ENCODE measurements at regions not wholly inside any gene's neighbourhood (a gene's known extent, or its start where the extent isn't known, plus 50 kb on each side); places are given as distances from the start of the nearest gene placed in this dataset.
A peak's percentile ranks its signal among the peaks of the same experiment; 100 is the strongest.

DNA sequence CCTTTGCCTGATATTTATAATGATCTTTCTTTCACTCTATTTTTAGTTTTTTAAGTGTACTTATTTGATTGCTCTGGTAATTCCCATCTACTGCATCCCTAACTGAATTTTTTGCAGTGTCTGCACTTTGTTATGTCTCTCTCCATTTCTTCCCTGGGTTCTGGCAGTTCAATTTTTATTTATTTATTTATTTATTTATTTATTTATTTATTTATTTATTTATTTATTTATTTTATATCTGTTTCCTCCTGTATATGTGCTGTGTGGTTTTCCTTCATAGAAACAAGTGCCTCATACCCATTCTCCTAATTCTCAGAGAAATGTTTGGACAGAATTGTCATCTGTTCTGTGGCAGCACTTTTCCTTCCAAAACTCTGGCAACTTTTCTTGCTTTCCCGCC lies 2370.8 kb upstream of the WWC1 start:
- Histone ChIP-seq H3K4me1 (ENCODE audit: insufficient read depth, low read length) (no peaks in the 10 kb centered on the region), H3K36me3 (ENCODE audit: insufficient read depth, low read length) (no peaks in the 10 kb centered on the region), H3K9me3 (ENCODE audit: low read length) (no peaks in the 10 kb centered on the region), H3K27me3 (ENCODE audit: insufficient read depth, low read length) (no peaks in the 10 kb centered on the region), H3K4me3 (ENCODE audit: low read length) (no peak overlapping the region), H2AFZ (ENCODE audit: low read depth, low read length) (no peak overlapping the region)

- no peak overlapping the region for H3K4me3 ChIP-seq (ENCODE audit: low read length)
Observed at GRCh38 chr5:165928971-165929370, 2362.5 kb upstream of the WWC1 start.

GRCh38 chr5:165940541-165940940 lies 2350.9 kb upstream of the WWC1 start:
- Histone ChIP-seq H3K4me3 (ENCODE audit: low read length) (no peak overlapping the region), H3K9me3 (ENCODE audit: low read length) (no peaks in the 10 kb centered on the region), H2AFZ (ENCODE audit: low read depth, low read length) (no peak overlapping the region), H3K36me3 (ENCODE audit: insufficient read depth, low read length) (no peaks in the 10 kb centered on the region), H3K4me1 (ENCODE audit: insufficient read depth, low read length) (no peaks in the 10 kb centered on the region), H3K27me3 (ENCODE audit: insufficient read depth, low read length) (no peaks in the 10 kb centered on the region)

More at GRCh38 chr5:165928971-165929370, 2362.5 kb upstream of the WWC1 start:
- H3K4me1 ChIP-seq (ENCODE audit: insufficient read depth, low read length) = no peaks in the 10 kb centered on the region
- H3K9me3 ChIP-seq (ENCODE audit: low read length) = peaks cover 2% of the 10 kb centered on the region
- no peaks in the 10 kb centered on the region for H3K36me3 ChIP-seq (ENCODE audit: insufficient read depth, low read length)
- H3K27me3 ChIP-seq (ENCODE audit: insufficient read depth, low read length) = no peaks in the 10 kb centered on the region
- no peak overlapping the region for H2AFZ ChIP-seq (ENCODE audit: low read depth, low read length)

GRCh38 chr5:165956854-165957253 lies 2334.6 kb upstream of the WWC1 start:
- Histone ChIP-seq H3K27me3 (ENCODE audit: insufficient read depth, low read length) (no peaks in the 10 kb centered on the region), H3K36me3 (ENCODE audit: insufficient read depth, low read length) (no peaks in the 10 kb centered on the region), H3K9me3 (ENCODE audit: low read length) (no peaks in the 10 kb centered on the region)

GRCh38 chr5:165981671-165982070 lies 2309.8 kb upstream of the WWC1 start:
- H3K4me3 ChIP-seq (ENCODE audit: low read length) = no peak overlapping the region
- H3K27me3 ChIP-seq (ENCODE audit: insufficient read depth, low read length) = no peaks in the 10 kb centered on the region
- no peaks in the 10 kb centered on the region for H3K4me1 ChIP-seq (ENCODE audit: insufficient read depth, low read length)
- no peak overlapping the region for H2AFZ ChIP-seq (ENCODE audit: low read depth, low read length)
- H3K36me3 ChIP-seq (ENCODE audit: insufficient read depth, low read length) = no peaks in the 10 kb centered on the region
- no peaks in the 10 kb centered on the region for H3K9me3 ChIP-seq (ENCODE audit: low read length)

More at GRCh38 chr5:165956854-165957253, 2334.6 kb upstream of the WWC1 start:
- no peak overlapping the region for H3K4me3 ChIP-seq (ENCODE audit: low read length)
- H2AFZ ChIP-seq (ENCODE audit: low read depth, low read length) = no peak overlapping the region
- H3K4me1 ChIP-seq (ENCODE audit: insufficient read depth, low read length) = peaks cover 4% of the 10 kb centered on the region

GRCh38 chr5:165996201-165996875 lies 2295.1 kb upstream of the WWC1 start:
- Histone ChIP-seq H2AFZ (ENCODE audit: low read depth, low read length) (no peak overlapping the region), H3K36me3 (ENCODE audit: insufficient read depth, low read length) (no peaks in the 10 kb centered on the region), H3K9me3 (ENCODE audit: low read length) (no peaks in the 10 kb centered on the region), H3K4me3 (ENCODE audit: low read length) (no peak overlapping the region), H3K4me1 (ENCODE audit: insufficient read depth, low read length) (peaks cover 3% of the 10 kb centered on the region), H3K27me3 (ENCODE audit: insufficient read depth, low read length) (no peaks in the 10 kb centered on the region)

DNA sequence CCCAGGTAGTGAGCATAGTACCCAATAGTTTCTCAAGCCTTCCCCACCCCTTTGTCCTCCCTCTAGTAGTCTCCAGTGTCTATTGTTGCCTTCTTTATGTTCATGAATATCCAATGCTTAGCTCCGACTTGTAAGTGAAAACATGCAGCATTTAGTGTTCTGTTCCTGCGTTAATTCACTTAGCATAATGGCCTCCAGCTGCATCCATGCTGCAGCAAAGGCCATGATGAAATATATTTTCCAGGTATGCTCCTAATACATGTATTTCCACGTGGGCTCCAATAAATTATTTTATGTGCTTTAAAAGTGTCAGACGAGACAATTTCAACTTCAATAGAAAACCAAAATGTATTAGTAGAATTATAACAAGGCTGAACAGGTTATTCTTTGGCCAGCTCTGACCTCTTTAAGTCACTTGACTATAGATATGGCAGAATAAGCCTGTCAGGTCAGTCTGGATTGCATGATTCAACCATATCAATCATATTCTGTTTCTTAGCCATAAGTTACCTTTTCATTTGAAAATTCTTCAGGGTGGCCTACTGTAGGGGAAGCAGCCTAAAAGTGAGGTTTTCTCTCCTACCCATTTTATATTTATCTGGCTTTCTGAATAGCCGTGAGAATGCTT lies 2291.6 kb upstream of the WWC1 start:
- H3K27me3 ChIP-seq (ENCODE audit: insufficient read depth, low read length) = no peaks in the 10 kb centered on the region
- H2AFZ ChIP-seq (ENCODE audit: low read depth, low read length) = no peak overlapping the region
- no peaks in the 10 kb centered on the region for H3K36me3 ChIP-seq (ENCODE audit: insufficient read depth, low read length)
- no peaks in the 10 kb centered on the region for H3K9me3 ChIP-seq (ENCODE audit: low read length)
- H3K4me1 ChIP-seq (ENCODE audit: insufficient read depth, low read length) = peaks cover 3% of the 10 kb centered on the region
- H3K4me3 ChIP-seq (ENCODE audit: low read length) = no peak overlapping the region

DNA sequence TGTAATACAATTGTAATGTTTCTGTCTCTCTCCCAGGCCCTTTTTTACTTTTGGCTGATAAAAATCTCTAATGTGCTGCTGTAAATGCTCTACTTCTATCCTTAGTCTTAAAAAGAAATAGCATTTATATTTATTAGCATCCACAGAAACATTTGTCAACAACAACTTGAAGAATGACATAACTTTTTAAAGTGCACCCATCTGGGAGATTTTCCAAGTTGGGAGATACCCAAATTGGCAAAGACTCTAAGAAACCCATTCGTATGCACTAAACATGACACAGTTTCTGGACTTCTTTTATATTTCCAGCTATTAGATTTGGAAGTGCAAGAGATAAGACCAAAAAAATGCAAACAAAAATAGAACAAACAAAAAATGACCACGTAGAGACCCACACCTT lies 2287.4 kb upstream of the WWC1 start:
- H2AFZ ChIP-seq (ENCODE audit: low read depth, low read length) = no peak overlapping the region
- H3K36me3 ChIP-seq (ENCODE audit: insufficient read depth, low read length) = no peaks in the 10 kb centered on the region
- H3K4me3 ChIP-seq (ENCODE audit: low read length) = no peak overlapping the region
- peaks cover 3% of the 10 kb centered on the region for H3K4me1 ChIP-seq (ENCODE audit: insufficient read depth, low read length)
- H3K27me3 ChIP-seq (ENCODE audit: insufficient read depth, low read length) = no peaks in the 10 kb centered on the region
- no peaks in the 10 kb centered on the region for H3K9me3 ChIP-seq (ENCODE audit: low read length)

DNA sequence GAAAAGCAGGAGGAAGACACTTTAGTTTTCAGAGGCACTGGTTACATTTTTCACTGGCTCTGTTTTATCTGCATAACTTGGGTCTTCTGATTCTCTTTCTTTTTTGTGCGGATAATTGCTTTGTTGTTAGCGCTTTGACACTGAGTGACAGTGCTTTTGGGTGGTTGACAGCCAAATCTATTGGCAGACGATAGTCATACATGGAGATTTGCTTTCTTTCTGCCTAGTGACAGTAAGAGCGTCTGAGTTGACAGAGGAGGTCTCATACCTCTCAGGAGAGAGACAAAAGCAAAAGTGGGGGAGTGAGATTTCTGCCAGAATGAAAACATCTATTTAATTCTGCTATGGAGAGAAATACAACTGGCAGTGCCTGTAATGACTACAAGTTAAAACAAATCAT lies 2278.0 kb upstream of the WWC1 start:
- Histone ChIP-seq H3K27me3 (ENCODE audit: insufficient read depth, low read length) (no peaks in the 10 kb centered on the region), H3K9me3 (ENCODE audit: low read length) (no peaks in the 10 kb centered on the region), H3K4me1 (ENCODE audit: insufficient read depth, low read length) (peaks cover 17% of the 10 kb centered on the region), H2AFZ (ENCODE audit: low read depth, low read length) (peak overlapping the region; percentile 8), H3K4me3 (ENCODE audit: low read length) (no peak overlapping the region), H3K36me3 (ENCODE audit: insufficient read depth, low read length) (no peaks in the 10 kb centered on the region)

- Histone ChIP-seq H3K27me3 (ENCODE audit: insufficient read depth, low read length) (no peaks in the 10 kb centered on the region), H2AFZ (ENCODE audit: low read depth, low read length) (peak overlapping the region; percentile 8), H3K4me3 (ENCODE audit: low read length) (no peak overlapping the region), H3K9me3 (ENCODE audit: low read length) (no peaks in the 10 kb centered on the region), H3K4me1 (ENCODE audit: insufficient read depth, low read length) (peaks cover 17% of the 10 kb centered on the region), H3K36me3 (ENCODE audit: insufficient read depth, low read length) (no peaks in the 10 kb centered on the region)
Observed at GRCh38 chr5:166014256-166014655, 2277.2 kb upstream of the WWC1 start.

DNA sequence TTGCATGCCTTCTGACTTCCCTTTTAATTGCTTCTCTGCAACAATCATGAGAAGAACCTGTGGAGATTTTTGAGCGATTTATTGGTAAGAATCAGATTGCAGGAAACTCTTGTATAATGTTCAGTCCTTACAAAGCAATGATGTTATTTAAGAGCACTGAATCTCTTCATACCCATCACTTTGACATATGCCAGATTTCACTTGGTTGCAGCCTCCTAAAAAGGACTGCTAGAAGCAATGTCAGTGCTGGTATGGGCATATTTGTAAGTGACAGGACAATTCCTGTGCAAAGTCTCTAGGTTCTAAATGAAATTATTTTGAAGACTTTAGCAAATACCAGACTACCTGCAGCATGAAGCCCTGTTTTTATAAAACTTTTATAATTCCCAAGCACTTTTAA lies 2272.7 kb upstream of the WWC1 start:
- peaks cover 8% of the 10 kb centered on the region for H3K4me1 ChIP-seq (ENCODE audit: insufficient read depth, low read length)
- no peak overlapping the region for H3K4me3 ChIP-seq (ENCODE audit: low read length)
- no peaks in the 10 kb centered on the region for H3K36me3 ChIP-seq (ENCODE audit: insufficient read depth, low read length)
- H3K9me3 ChIP-seq (ENCODE audit: low read length) = no peaks in the 10 kb centered on the region
- H2AFZ ChIP-seq (ENCODE audit: low read depth, low read length) = no peak overlapping the region
- H3K27me3 ChIP-seq (ENCODE audit: insufficient read depth, low read length) = no peaks in the 10 kb centered on the region

GRCh38 chr5:166022065-166022464 lies 2269.4 kb upstream of the WWC1 start:
- Histone ChIP-seq H2AFZ (ENCODE audit: low read depth, low read length) (no peak overlapping the region), H3K4me3 (ENCODE audit: low read length) (no peak overlapping the region), H3K4me1 (ENCODE audit: insufficient read depth, low read length) (no peaks in the 10 kb centered on the region), H3K36me3 (ENCODE audit: insufficient read depth, low read length) (no peaks in the 10 kb centered on the region), H3K27me3 (ENCODE audit: insufficient read depth, low read length) (no peaks in the 10 kb centered on the region), H3K9me3 (ENCODE audit: low read length) (no peaks in the 10 kb centered on the region)

GRCh38 chr5:166024970-166025369 lies 2266.5 kb upstream of the WWC1 start:
- Histone ChIP-seq H3K27me3 (ENCODE audit: insufficient read depth, low read length) (no peaks in the 10 kb centered on the region), H2AFZ (ENCODE audit: low read depth, low read length) (no peak overlapping the region), H3K4me3 (ENCODE audit: low read length) (no peak overlapping the region), H3K36me3 (ENCODE audit: insufficient read depth, low read length) (no peaks in the 10 kb centered on the region), H3K4me1 (ENCODE audit: insufficient read depth, low read length) (no peaks in the 10 kb centered on the region), H3K9me3 (ENCODE audit: low read length) (no peaks in the 10 kb centered on the region)

GRCh38 chr5:166027582-166027981 lies 2263.9 kb upstream of the WWC1 start:
- H3K27me3 ChIP-seq (ENCODE audit: insufficient read depth, low read length) = no peaks in the 10 kb centered on the region
- no peaks in the 10 kb centered on the region for H3K36me3 ChIP-seq (ENCODE audit: insufficient read depth, low read length)
- H3K4me1 ChIP-seq (ENCODE audit: insufficient read depth, low read length) = no peaks in the 10 kb centered on the region
- no peak overlapping the region for H2AFZ ChIP-seq (ENCODE audit: low read depth, low read length)
- no peak overlapping the region for H3K4me3 ChIP-seq (ENCODE audit: low read length)
- no peaks in the 10 kb centered on the region for H3K9me3 ChIP-seq (ENCODE audit: low read length)

Data from neuron (in vitro differentiated cells).